HG03280 (cell line): ENCODE measurements at regions not wholly inside any gene's neighbourhood (a gene's known extent, or its start where the extent isn't known, plus 50 kb on each side); places are given as distances from the start of the nearest gene placed in this dataset.
"Not testable (repeated sequence)": the region's sequence is repeated elsewhere in the genome, so short reads cannot be mapped to it uniquely, and the experiment has no call there.

ENCODE experiments used
- ATAC-seq: cut with Tn5 transposase; IDR thresholded peaks from one replicate; pipeline ENCODE4 v1.9.1; 2021; ENCODE audit warnings: mild to moderate bottlenecking, moderate library complexity; ENCODE audit not compliant: unreplicated experiment

GRCh38 chr7:155941688-155942087 is 129.4 kb upstream of the SHH start:
- no peak for ATAC-seq

GRCh38 chr7:155939350-155939749 is 127.1 kb upstream of the SHH start:
- ATAC-seq = no peak

- no peak for ATAC-seq
These were observed 125.9 kb upstream of the SHH start for GRCh38 chr7:155938129-155938528.

GRCh38 chr7:155935726-155936125 is 123.5 kb upstream of the SHH start:
- no peak for ATAC-seq

GRCh38 chr7:155935005-155935557 is 122.8 kb upstream of the SHH start:
- ATAC-seq = no peak

GRCh38 chr7:155932324-155932723 is 120.1 kb upstream of the SHH start:
- ATAC-seq = not testable (repeated sequence)

- ATAC-seq = no peak
These were observed 119.3 kb upstream of the SHH start for GRCh38 chr7:155931396-155932085.

- no peak for ATAC-seq
These were observed 118.3 kb upstream of the SHH start for GRCh38 chr7:155930527-155930926.

GRCh38 chr7:155930061-155930460 is 117.8 kb upstream of the SHH start:
- ATAC-seq = no peak

GRCh38 chr7:155928583-155928982 is 116.3 kb upstream of the SHH start:
- ATAC-seq = no peak

GRCh38 chr7:155927905-155928304 is 115.6 kb upstream of the SHH start:
- no peak for ATAC-seq

- no peak for ATAC-seq
These were observed 113.4 kb upstream of the SHH start for GRCh38 chr7:155925682-155926081.

GRCh38 chr7:155922067-155922816 is 110.0 kb upstream of the SHH start:
- no peak for ATAC-seq

GRCh38 chr7:155921804-155922066 is 109.5 kb upstream of the SHH start:
- ATAC-seq = no peak

GRCh38 chr7:155921086-155921803 is 109.0 kb upstream of the SHH start:
- no peak for ATAC-seq

- no peak for ATAC-seq
These were observed 107.8 kb upstream of the SHH start for GRCh38 chr7:155920068-155920461.

GRCh38 chr7:155919391-155920067 is 107.3 kb upstream of the SHH start:
- no peak for ATAC-seq

GRCh38 chr7:155918720-155919390 is 106.6 kb upstream of the SHH start:
- no peak for ATAC-seq

GRCh38 chr7:155917836-155918430 is 105.7 kb upstream of the SHH start:
- ATAC-seq = no peak

GRCh38 chr7:155916926-155917655 is 104.8 kb upstream of the SHH start:
- no peak for ATAC-seq
